GM12864 (cell line): ENCODE measurements at regions not wholly inside any gene's neighbourhood (a gene's known extent, or its start where the extent isn't known, plus 50 kb on each side); places are given as distances from the start of the nearest gene placed in this dataset.

Source experiments
- DNase-seq: peaks from one replicate; pipeline ENCODE4 v3.0.0-alpha.2; 2011; ENCODE audit warnings: low read depth
- H3K4me3 ChIP-seq: 2 replicates; pipeline ENCODE4 v1.5.1; 2011; ENCODE audit warnings: mild to moderate bottlenecking, low read depth, low read length, control low read depth
- CTCF ChIP-seq: IDR thresholded peaks from 2 replicates; pipeline ENCODE4 v1.5.1; 2011; ENCODE audit warnings: low read depth, mild to moderate bottlenecking, moderate library complexity, low read length, control low read depth, inconsistent platforms; ENCODE audit errors: missing control alignments

- no peak for TF ChIP-seq CTCF
- H3K4me3 ChIP-seq: no peak overlapping the region
Measured at GRCh38 chr5:60210810-60211209, 317.3 kb upstream of the PDE4D start.

GRCh38 chr5:60209146-60209840, 315.8 kb upstream of the PDE4D start:
- DNase-seq: no peak
- H3K4me3 ChIP-seq: no peak overlapping the region
- TF ChIP-seq CTCF: no peak

More at GRCh38 chr5:60210810-60211209, 317.3 kb upstream of the PDE4D start:
- DNase-seq: no peak

- no peak for DNase-seq
- H3K4me3 ChIP-seq: no peak overlapping the region
- no peak for TF ChIP-seq CTCF
Measured at GRCh38 chr5:60208716-60209115, 315.2 kb upstream of the PDE4D start.

GRCh38 chr5:60207040-60207439, 313.5 kb upstream of the PDE4D start:
- no peak for TF ChIP-seq CTCF
- no peak overlapping the region for H3K4me3 ChIP-seq
- peak; percentile 18 for DNase-seq

GRCh38 chr5:60206234-60206633, 312.7 kb upstream of the PDE4D start:
- no peak for DNase-seq
- no peak overlapping the region for H3K4me3 ChIP-seq
- no peak for TF ChIP-seq CTCF

GRCh38 chr5:60205071-60205470, 311.5 kb upstream of the PDE4D start:
- no peak for TF ChIP-seq CTCF
- no peak for DNase-seq
- no peak overlapping the region for H3K4me3 ChIP-seq
